ENCODE measurements at regions not wholly inside any gene's neighbourhood (a gene's known extent, or its start where the extent isn't known, plus 50 kb on each side); places are given as distances from the start of the nearest gene placed in this dataset.

DNA sequence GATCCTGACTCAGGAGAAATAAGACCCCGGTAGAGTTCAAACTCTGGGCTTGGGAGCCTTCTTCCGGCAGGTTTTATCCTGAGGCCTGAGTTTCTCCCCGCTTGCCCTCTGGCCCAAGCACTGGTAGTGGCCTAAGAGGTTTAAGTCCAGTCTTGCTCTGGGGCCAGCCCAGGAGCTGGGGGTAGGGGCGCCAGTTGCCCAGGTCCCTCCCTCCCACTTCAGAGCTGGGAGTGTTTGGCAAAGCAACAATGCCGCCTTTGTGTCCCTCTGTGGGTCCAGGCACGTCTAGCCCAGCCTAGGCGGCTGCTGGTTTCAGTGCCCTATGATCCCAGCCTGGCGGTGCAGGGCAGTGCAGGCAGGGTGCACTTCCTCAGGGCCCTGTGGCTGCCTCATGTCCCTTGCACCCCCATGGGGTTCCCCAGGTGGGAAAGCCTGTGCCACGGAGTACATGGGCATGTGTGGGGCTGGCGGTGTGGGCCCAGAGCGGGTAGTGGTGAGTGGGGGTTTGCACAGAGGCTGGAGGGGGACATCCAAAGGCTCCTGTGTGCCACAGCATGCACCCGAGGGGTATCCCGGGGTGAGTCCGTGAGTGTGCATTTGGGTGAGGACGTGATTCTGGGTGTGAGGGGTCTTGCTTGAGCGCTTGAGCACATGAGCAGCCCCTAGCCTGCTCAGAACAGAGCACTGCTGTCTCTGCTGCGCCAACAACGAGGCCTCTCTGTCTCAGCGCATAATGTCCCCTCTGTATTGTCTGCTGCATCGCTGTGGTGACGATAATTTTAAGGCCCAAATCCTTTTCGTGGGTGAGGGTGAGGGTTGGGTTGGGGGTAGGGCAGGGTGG lies 61.7 kb upstream of the PSD2 start:
- DNase-seq (ENCODE audit: low spot score): no peak

DNA sequence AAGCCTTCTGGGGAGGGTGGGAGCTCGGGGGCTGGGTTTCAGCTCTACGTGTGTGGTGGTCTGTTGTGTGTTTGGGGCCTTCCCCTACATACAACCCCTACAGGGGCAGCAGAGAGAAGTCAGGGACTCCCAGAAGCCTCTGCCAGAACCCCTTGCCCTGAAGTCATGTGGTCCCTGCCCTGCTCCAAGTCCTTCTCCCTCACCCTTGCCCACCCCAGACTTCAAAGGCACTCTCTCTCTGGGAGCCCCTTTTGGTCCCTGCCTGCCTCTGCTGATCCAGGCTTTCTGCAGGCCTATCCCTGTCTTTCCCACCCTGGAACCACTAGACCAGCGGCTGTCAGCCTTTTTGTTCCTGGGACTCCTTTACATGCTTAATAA lies 61.1 kb upstream of the PSD2 start:
- DNase-seq (ENCODE audit: low spot score): no peak

DNA sequence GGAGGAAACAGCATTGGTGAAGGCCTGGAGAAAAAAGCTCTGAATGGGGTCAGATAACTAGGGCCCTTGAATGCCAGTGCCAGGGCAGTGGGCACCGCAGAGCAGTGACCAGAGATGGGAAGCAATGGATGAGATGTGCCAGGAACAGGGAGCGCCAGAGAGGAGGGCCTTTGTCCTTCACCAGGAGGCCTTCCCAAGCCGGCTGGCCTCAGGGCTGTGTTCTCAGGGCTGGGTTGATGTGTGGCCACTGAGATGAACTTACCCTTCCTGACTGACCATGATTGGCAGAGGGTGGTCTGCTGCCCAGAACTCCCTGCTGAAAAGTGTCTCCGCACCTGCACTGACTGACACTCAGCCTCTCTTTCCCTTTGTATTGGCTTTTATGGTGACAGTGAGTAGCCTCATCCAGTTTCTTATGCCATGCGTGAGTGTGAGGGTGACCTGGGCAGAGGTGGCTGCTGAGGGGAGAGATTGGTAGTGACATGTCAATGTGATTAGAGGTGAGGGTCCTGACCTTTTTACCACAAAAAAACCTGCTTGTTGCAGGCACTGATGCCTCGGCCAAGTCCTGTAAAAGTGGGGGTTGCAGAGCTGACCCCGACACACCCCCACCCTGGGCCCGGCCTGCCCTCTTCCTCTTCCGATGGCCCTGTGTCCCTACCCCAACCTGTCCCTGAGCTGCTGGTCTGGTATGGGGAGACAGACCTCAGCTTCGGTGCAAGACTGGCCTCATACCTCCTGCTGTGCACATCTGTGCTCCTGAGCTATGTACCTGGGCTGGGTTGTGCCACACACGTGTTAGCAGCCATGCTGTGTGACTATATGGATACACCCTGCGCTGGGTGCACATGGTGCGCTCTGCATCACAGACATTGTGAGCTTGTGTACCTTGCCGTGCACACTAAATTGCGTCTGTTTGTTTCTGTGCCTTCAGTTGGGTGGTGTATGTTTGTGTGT lies 57.1 kb upstream of the PSD2 start:
- DNase-seq (ENCODE audit: low spot score): no peak

DNA sequence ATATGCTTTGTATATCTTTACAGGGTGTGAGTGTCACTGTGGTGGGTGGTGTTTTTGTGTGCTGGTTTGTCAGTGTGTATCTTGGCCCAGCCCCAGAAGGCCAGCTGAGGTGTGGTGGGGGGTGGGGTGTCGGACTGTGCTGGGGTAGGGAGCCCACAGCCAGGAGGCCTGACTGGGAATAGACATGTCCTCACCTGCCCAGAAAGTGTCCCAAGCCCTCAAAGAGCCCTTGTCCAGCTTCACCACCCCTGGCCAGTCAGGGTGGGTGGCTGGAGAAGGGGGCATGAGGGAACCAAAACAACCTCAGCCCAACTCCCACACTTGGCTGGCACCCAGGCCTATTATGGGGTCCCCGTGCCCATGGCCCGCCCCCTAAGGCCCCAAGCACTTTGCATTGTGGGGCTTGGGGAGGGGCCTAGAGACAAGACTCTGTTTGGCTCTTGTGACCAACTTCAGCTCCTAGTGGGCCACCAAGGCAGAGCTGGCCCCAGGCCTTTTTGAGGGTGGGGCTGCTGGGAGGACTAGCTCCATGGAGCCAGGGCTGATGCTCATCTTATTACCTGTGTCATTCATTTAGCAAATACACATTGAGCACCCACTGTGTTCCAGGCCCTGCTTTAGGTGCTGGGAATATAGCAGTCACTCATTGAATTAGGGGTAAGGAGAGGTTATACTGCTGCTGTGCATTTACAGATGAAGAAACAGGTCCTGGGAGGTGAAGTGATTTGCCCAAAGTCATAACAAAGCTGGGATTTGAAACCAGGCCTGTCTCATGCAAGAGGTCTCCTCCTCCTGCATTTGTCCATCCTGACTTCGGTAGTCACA lies 56.2 kb upstream of the PSD2 start:
- DNase-seq (ENCODE audit: low spot score): no peak

DNA sequence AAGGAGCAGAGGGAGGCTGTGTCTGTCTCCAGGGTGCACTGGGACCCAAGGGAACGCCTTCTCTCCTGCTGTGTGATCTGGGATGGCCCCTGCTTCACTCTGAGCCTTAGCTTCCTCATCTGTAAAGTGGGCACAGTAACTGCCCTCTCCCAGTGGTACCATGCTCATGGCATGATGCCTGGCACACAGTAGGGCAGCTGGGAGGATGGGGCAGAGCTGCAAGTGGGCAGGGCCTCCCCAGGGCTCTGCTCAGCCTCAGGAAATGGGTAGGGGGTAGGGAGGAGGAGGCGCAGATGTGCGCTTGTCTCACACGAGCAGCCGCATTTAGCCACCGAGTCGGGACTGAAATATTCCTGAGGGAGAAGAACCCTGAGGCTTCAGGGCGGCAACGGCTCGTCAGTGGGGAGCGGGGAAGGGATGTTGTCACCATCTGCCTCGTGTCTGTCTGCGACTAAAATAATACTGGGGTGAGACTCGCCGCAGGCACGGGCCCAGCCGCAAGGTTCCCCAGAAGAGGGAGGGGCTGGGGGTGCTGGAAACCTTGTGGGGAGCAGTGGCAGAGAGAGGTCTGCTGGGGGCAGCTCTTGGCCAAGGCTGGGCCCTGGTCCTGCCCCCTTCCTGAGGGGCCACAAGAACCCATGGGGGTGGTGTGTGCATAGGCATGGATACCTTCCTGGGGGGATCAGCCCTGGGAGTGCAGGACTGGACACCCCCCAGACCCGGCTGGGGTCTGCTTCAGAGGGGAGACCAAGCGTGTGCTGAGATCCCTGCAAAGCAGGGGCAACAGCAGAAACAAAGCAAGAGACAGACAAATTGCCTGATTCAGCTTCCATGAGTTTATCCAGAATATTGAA lies 55.2 kb upstream of the PSD2 start:
- peak; percentile 59 for DNase-seq (ENCODE audit: low spot score)

DNA sequence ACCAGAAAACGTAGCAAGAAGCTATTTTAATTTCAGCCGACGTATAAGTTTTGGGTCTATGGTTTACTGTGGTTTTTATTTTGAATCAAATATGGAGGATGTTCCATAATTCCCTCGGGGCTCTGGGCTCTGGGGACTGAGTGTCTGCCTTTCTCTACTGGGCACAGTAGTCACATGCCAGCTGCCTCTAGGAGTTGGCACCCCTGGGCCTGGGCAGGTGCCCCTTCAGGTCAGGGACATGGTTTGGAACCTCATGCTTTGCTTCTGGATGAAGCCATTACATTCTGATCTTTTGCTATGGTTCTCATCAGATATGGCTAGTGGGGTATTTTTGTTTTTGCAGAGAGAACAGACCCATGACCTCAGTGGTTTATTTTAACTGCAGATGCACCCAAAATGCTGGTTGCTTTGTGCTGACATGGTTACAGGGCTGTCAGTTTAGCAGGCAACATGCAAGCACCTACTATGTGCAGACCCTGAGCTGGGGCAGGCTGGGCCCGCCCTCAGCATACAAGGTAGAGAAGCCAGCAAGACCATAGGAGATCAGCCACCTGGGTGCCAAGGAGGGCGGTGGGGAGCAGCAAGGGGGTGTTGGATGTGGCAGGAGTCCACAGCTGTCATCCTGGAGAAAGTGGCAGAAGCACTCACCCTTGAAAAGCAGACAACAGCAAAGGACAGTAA lies 54.5 kb upstream of the PSD2 start:
- no peak for DNase-seq (ENCODE audit: low spot score)

DNA sequence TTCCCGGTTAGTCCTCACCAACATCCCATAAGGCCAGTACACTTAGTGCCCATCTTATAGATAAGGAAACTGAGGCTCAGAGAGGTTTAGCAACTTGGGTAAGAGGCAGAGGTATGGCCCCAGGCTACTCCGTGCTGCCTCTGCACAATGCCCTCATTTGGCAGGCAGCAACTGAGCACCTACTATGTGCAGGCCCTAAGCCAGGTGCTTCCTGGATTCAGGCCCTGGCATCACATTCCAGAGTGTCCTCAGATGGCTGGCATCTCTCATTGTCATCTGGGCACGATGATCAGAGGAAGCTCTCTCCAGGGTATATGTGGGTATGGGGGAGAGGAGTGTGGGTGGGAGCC lies 53.8 kb upstream of the PSD2 start:
- no peak for DNase-seq (ENCODE audit: low spot score)

DNA sequence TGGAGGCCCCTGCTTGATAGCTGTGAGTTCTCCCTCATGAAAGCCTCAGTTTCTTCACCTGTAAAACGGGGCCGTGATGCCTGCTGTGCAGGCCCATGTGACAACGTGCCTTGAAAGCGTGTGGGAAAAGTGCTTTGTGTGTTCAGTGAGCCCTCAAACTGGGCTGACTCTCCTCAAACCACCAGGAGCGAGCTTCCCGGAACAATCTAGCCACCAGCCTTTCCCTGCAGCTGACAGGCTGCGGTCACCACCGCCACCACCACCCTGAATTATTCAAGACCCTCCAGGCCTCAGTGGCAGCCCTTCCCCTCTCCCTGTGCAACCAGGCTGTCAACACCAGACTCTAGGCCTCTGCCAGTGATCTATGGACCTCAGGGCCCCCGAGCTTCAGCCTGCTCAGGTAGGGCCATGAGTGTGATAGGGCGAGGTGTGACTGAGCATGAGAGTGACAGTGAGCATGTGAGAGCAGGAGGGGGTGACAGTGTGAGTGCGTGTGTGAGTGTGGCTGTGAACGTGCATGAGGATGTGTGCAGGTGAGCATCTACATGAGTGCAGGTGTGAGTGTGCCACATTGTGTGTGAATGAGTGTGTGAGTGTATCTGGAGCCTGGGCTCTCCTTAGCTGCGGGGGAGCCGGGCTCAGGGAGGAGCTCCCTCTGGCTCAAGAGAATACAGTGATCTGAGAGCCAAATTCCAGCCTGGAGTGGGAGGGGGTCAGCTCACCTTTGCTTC lies 53.3 kb upstream of the PSD2 start:
- no peak for DNase-seq (ENCODE audit: low spot score)

DNA sequence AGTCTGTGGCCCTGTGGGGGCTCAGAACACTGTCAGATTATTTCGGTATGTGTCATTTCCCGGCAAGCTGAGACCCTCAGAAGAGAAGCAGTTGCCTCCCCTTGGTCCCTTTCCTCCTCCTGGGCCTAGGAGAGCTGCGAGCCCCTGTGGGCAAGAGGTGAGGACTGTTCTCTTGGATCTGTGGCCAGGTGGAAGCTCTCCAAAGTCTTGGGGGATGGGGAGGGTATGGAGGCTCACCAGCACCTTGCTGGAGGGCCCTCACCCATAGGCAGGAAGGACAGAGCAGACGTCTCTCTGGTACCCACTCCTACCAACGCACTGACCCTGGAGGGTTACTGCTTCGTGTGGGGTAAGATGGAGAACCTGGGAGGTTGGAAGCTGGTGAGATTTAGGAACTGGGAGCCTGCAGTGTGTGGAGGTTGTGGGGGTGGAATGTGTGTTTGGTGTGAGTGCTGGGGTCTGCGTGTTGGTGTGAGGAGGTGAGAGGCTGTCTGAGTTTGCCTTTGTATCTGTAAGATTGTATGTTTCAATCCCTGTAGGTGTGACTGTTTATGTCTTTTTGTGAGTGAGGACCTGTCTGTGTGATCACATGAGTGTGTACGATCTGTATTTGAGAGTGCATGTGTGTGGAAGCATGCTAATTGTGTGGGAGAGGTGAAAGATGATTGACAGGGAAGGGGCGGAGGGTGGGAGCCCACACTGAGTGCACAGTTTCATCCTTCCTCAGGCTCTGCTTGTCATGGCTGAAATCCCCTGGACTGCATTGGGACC lies 52.4 kb upstream of the PSD2 start:
- no peak for DNase-seq (ENCODE audit: low spot score)

DNA sequence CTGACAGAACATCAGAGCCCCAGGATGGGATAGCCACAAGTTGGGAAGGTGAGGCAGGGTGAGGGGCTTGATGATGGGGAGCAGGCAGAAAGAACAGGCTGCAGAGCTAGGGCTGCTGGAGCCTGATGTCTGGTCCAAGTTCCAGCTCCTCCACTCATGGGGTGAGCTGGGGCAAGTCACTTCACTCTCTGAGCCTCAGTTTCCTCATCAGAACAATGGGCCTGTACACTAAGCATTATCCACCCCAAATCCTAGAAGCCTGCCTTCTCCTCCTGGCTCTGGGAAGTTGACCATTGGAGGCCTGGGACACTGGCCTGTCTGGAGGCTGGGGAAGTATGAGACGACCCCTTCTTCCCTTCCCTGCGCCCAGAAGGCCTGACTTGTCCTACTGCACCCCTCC lies 51.8 kb upstream of the PSD2 start:
- no peak for DNase-seq (ENCODE audit: low spot score)

DNA sequence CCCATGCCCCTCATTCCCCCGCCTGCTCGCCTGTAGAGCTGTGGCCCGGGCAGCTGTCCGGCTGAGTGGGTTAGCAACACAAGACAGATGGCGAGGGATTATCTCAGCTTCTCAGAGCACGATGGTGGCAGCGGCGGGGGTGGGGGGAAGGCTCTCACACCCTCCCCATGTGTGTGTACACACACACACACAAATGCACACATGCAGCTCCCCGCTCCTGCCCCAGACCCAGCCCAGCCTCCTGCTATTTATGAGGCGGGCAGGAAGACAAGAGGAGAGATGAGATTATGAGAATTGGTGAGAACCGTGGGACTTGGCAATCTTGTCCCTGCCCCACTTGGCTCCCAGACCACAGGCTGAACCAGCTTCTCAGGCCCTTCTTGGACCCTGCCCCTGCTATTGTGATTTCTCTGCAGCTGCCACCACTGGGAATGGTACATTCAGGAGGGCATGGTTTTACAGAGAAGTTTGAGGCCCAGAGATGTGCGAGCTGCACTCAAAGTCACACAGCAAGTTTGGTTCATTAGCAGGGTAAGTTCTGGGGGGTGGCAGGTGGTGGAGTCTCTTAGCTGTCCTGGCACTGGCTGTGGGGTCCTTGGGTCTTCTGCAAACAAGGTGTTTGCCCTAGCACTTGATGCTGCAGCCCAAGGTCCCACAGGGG lies 51.0 kb upstream of the PSD2 start:
- no peak for DNase-seq (ENCODE audit: low spot score)

DNA sequence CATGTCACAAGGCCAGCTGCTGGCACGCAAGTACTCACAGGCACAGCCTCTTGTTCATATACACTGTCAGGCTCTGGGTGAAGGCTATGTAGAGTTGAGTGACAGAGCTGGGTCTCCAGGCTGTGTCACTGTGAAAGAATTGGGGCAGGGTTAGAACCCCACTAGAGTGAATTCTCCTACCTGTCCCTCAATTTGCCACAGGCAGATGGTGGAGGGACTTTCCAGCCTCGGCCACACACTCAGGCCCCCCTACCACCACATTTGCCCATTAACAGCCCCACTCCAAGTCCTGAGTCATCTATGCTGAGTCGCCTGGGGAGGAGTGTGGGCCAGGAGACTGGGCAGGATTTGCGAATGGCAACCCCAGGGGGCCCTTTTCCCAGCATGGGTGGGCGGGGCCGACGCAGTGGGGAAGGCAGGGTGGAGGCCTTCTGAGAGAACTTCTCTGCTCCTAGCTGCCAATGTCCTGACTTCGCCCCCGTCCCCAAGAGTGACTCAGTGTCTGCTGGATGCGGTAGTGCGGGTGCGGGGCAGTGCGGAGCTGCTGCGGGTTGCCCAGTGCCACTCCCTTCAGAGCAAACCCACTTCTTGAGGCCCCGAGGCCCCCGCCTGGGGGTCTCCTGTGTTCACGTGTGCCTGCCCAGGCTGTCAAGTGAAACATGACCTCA lies 50.3 kb upstream of the PSD2 start:
- peak; percentile 90 for DNase-seq (ENCODE audit: low spot score)

DNA sequence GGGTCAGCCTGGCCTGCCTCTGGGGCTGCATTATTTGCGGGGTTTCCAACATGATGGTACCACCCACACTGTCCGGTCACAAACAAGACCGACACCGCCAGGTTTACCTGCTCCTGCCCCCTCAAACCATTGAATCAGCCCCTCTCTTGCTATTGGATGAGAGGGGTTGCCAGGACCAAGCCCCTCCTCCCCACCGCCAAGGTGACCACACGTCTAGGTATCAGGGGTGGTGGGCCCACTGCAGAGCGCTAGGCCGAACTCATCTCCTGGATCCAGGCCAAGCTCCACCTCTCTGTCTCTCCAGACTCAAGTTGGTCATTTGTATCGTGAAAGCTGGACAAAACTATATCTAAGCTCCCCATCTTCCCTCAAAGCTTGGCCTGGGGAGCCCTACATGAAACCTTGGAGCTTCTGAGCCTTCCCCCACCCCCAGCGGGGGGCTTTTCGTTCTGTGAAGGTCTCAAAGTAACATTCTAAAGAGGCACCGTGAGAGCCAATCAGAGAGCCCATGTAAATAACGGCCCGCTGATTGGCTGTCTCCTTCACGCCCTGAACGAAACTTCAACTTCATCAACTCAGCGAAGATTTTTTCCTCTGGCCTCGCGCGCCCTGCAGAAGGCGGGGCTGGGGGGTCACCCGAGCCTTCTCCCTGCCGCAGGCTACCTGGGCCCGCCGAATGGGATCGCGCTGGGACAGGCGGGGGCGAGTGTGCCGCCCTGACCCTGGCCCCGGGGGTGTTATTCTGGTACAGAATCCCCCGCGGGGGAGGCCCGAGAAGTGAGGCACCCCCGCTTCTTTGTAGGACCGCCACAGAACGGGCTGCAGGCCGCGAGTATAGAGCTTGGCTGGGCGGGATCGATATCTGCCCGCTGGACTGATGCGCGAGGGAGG lies 49.6 kb upstream of the PSD2 start:
- DNase-seq (ENCODE audit: low spot score): peak; percentile 87
